ENCODE measurements at regions not wholly inside any gene's neighbourhood (a gene's known extent, or its start where the extent isn't known, plus 50 kb on each side); places are given as distances from the start of the nearest gene placed in this dataset.

DNA sequence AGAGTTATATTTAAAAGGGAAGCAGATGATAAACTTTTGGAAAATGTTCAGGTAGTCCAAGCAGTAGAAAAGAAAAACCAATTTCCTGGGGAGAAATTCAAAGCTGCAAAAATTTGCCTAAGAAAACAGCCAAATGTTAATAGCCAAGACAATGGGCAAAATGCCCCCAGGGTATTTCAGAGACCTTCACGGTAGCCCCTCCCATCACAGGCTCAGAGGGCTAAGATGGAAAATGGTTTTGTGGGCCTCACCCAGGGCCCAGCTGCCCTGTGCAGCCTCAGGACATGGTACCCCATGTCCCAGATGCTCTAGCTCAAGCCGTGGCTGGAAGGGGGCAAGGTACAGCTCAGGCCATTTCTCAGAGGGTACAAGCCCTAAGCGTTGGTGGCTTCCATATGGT is 391.0 kb downstream of the ZIC4 start:
- no peak overlapping the region for H2AFZ ChIP-seq (replicated peaks; ENCODE audit: low read length, poor library complexity)
- 72% methylated on average over 2 of the region's 3 CpGs; no CpG with 5 or more reads in 1 of the 2 experiments for WGBS, 2 experiments (ENCODE audit: extremely low coverage in 2 of 2, insufficient read length in 1 of 2)
- ATAC-seq (ENCODE audit: low read depth) (no peak), DNase-seq (no peak)
- dilution Hi-C loops (cut with HindIII; ENCODE audit: low sequenced_read_pairs, unreplicated experiment) (no loop called here), in situ Hi-C loops (cut with MboI; ENCODE audit: low sequenced_read_pairs) (no loop called here), intact Hi-C loops (cut with micrococcal nuclease) (no loop called here)
- no peak overlapping the region for H4K5ac ChIP-seq (ENCODE audit: low read depth, low read length)
- no peak overlapping the region for H3K4me2 ChIP-seq (ENCODE audit: low read depth, low read length)
- no peaks in the 10 kb centered on the region for H3K4me1 ChIP-seq (ENCODE audit: control insufficient read depth, insufficient read depth, low read length)
- no peaks in the 10 kb centered on the region for H3K27me3 ChIP-seq (ENCODE audit: control insufficient read depth, insufficient read depth, low read length)
- H2BK120ac ChIP-seq (ENCODE audit: low read depth, low read length), result no peak overlapping the region
- no peak overlapping the region for H3K14ac ChIP-seq (replicated peaks; ENCODE audit: low read depth, low read length)
- no peak overlapping the region for H3K4me3 ChIP-seq (ENCODE audit: insufficient read depth, low read depth, low read length)
- H3K56ac ChIP-seq (ENCODE audit: extremely low read depth, insufficient read depth, low read length), result no peak overlapping the region
- H3K4ac ChIP-seq (ENCODE audit: low read depth, low read length), result no peak overlapping the region
- H2AK5ac ChIP-seq (ENCODE audit: low read depth, low read length), result no peak overlapping the region
- POLR2A ChIA-PET (ENCODE audit: unreplicated experiment), result no interaction called here
- H3K79me1 ChIP-seq (ENCODE audit: low read depth in 1 of 2, low read length in 2 of 2), result no peaks in the 10 kb centered on the region
- TF ChIP-seq POLR2A (IDR thresholded peaks at IDR 0.05; ENCODE audit: low read depth, low read length) (no peak), USF2 (IDR thresholded peaks at IDR 0.05; ENCODE audit: low read depth, low read length) (no peak), RFX5 (IDR thresholded peaks at IDR 0.05; ENCODE audit: low read depth, low read length) (no peak), CEBPB (IDR thresholded peaks at IDR 0.05; ENCODE audit: low read depth, low read length) (no peak), SMC3 (IDR thresholded peaks at IDR 0.05; ENCODE audit: low read depth, low read length) (no peak), FOS (IDR thresholded peaks at IDR 0.05; ENCODE audit: low read depth, low read length) (no peak), RAD21 (IDR thresholded peaks at IDR 0.05; ENCODE audit: low read length) (no peak), CTCF (conservative IDR thresholded peaks at IDR 0.05; ENCODE audit: low read depth, low read length) (no peak), MXI1 (IDR thresholded peaks at IDR 0.05; ENCODE audit: borderline replicate concordance, low read depth, low read length) (no peak), CHD1 (IDR thresholded peaks at IDR 0.05; ENCODE audit: low read depth, low read length) (no peak), BHLHE40 (IDR thresholded peaks at IDR 0.05; ENCODE audit: low read depth, low read length) (no peak), MAZ (IDR thresholded peaks at IDR 0.05; ENCODE audit: borderline replicate concordance, low read depth, low read length) (no peak), RCOR1 (IDR thresholded peaks at IDR 0.05; ENCODE audit: insufficient replicate concordance, low read length) (no peak), MAFK (IDR thresholded peaks at IDR 0.05; ENCODE audit: low read depth, low read length) (no peak), NFE2L2 (IDR thresholded peaks at IDR 0.05; ENCODE audit: low read depth, low read length) (no peak), ELK1 (IDR thresholded peaks at IDR 0.05; ENCODE audit: borderline replicate concordance, low read depth, low read length) (no peak)
- no peak overlapping the region for H3K18ac ChIP-seq (ENCODE audit: low read depth, low read length)
- no peak overlapping the region for H2BK20ac ChIP-seq (ENCODE audit: low read depth, low read length)
- H2AK9ac ChIP-seq (replicated peaks; ENCODE audit: low read depth, low read length, poor library complexity), result no peak overlapping the region
- no peaks in the 10 kb centered on the region for H4K20me1 ChIP-seq (ENCODE audit: insufficient read depth, low read length)
- no peak overlapping the region for H3K9ac ChIP-seq (ENCODE audit: low read depth, low read length)
- peaks cover 3% of the 10 kb centered on the region; the same call in 1 of the 2 replicates for H3K9me3 ChIP-seq (ENCODE audit: control insufficient read depth, insufficient read depth, low read length)
- no TSS peak for BruUV-seq (replicated peaks)
- no peak overlapping the region for H3K23ac ChIP-seq (ENCODE audit: low read depth, low read length)
- CTCF ChIA-PET, result no interaction called here
- no peak overlapping the region for H2BK5ac ChIP-seq (ENCODE audit: low read depth, low read length, poor library complexity, severe bottlenecking)
- H2BK15ac ChIP-seq (ENCODE audit: low read depth, low read length), result no peak overlapping the region
- no peaks in the 10 kb centered on the region for H3K9me1 ChIP-seq (ENCODE audit: insufficient read depth, low read length)
- no peak overlapping the region for H4K91ac ChIP-seq (ENCODE audit: insufficient read depth, low read depth, low read length)
- no peak overlapping the region for H3K27ac ChIP-seq (ENCODE audit: insufficient read depth, low read length)
- no peak overlapping the region for H4K8ac ChIP-seq (ENCODE audit: low read depth in 2 of 2, low read length in 2 of 2)
- no peaks in the 10 kb centered on the region for H3K36me3 ChIP-seq (ENCODE audit: control insufficient read depth, insufficient read depth, low read length)
